K562 (cell line): ENCODE measurements at regions not wholly inside any gene's neighbourhood (a gene's known extent, or its start where the extent isn't known, plus 50 kb on each side); places are given as distances from the start of the nearest gene placed in this dataset.

Experiments used
- ATAC-seq: fragments of 200-7000 bp; cut with Tn5 transposase; 3 replicates; pipeline ENCODE4 v1.9.1; 2020; ENCODE audit warnings: moderate library complexity
- BruUV-seq: library from RNA; stranded (reverse); fragments of 400-500 nt; replicated peaks from 2 replicates; lab custom pipeline; 2021; lab: Mats Ljungman, UMichigan
- CTCF ChIA-PET: fragments of 300-600 bp; formaldehyde crosslinking; extraction: SDS; loops from one replicate; lab custom pipeline; 2021; ENCODE audit warnings: low intra/inter-chr PET ratio; lab: Yijun Ruan, JAX
- POLR2A ChIA-PET: fragments of 300-600, 350-650 bp; sonication (Branson Sonifier 250); formaldehyde crosslinking; extraction: SDS; loops from one replicate; lab custom pipeline; 2021; ENCODE audit warnings: antibody characterized with exemption, inconsistent platforms; lab: Yijun Ruan, JAX
- DNase-seq, 4 experiments: peaks; one replicate each; pipeline versions ENCODE4 v3.0.0 to v3.0.0-alpha.2; 2011 to 2018; ENCODE audit warnings: low spot score in 3 of 4, mixed read lengths in 3 of 4; ENCODE audit errors: extremely low read depth in 1 of 4
- FAIRE-seq: peaks from 2 replicates; lab custom pipeline; 2011; peaks lifted over from hg19 to GRCh38; lab: Jason Lieb, UNC
- H2AFZ ChIP-seq: 2 replicates; pipeline ENCODE4 v1.6.0; 2011; ENCODE audit warnings: low read depth, low read length, control low read depth, inconsistent platforms
- H3K27ac ChIP-seq: fragments of 200-600 bp; 3 replicates; pipeline ENCODE4 v1.8.0; 2011; ENCODE audit warnings: low read depth, mild to moderate bottlenecking, control low read depth, inconsistent platforms, low read length, moderate library complexity, mixed read lengths; ENCODE audit errors: extremely low read depth
- H3K27me3 ChIP-seq, 2 experiments: fragments of 300-600 bp in 1 of 2; 2 replicates in 1 of 2; 3 replicates in 1 of 2; pipeline versions ENCODE4 v1.6.0 to v1.8.0; 2011; ENCODE audit warnings: inconsistent platforms in 2 of 2, low read length in 2 of 2, mild to moderate bottlenecking in 1 of 2, mixed read lengths in 1 of 2, moderate library complexity in 1 of 2; ENCODE audit not compliant: control insufficient read depth in 2 of 2, insufficient read depth in 2 of 2
- H3K36me3 ChIP-seq: fragments of 300-600 bp; 3 replicates; pipeline ENCODE4 v1.8.0; 2011; ENCODE audit warnings: mild to moderate bottlenecking, low read length, inconsistent platforms; ENCODE audit not compliant: control insufficient read depth, insufficient read depth
- H3K4me1 ChIP-seq, 2 experiments: fragments of 200-600 bp in 1 of 2; replicated peaks in 1 of 2; 2 replicates in 1 of 2; 3 replicates in 1 of 2; pipeline versions ENCODE4 v1.5.1 to v1.8.0; 2011; ENCODE audit warnings: inconsistent platforms in 2 of 2, low read length in 2 of 2, mild to moderate bottlenecking in 1 of 2, mixed read lengths in 1 of 2, moderate library complexity in 1 of 2; ENCODE audit not compliant: control insufficient read depth in 2 of 2, insufficient read depth in 2 of 2
- H3K4me2 ChIP-seq: 2 replicates; pipeline ENCODE4 v1.6.1; 2011; ENCODE audit warnings: low read length, control low read depth, inconsistent platforms, mixed read lengths; ENCODE audit not compliant: insufficient read depth
- H3K4me3 ChIP-seq: fragments of 200-600 bp; sonication (generic), shearing (Covaris generic); 2 replicates; pipeline ENCODE4 v1.5.1; 2016; ENCODE audit warnings: control low read depth, inconsistent platforms
- H3K79me2 ChIP-seq: fragments of 200-600 bp; 3 replicates; pipeline ENCODE4 v1.8.0; 2011; ENCODE audit warnings: low read length, inconsistent platforms; ENCODE audit not compliant: control insufficient read depth, insufficient read depth
- H3K9ac ChIP-seq, 2 experiments: 2 replicates each; pipeline versions ENCODE4 v1.6.0 to v1.6.1; 2011; ENCODE audit warnings: low read depth in 2 of 2, low read length in 2 of 2, control low read depth in 1 of 2, inconsistent platforms in 1 of 2, mild to moderate bottlenecking in 1 of 2, mixed read lengths in 1 of 2; ENCODE audit not compliant: insufficient read depth in 1 of 2
- H3K9me1 ChIP-seq: one replicate; pipeline ENCODE4 v1.6.0; 2011; ENCODE audit warnings: inconsistent platforms, mild to moderate bottlenecking, low read length, moderate library complexity; ENCODE audit not compliant: control insufficient read depth, insufficient read depth
- H3K9me3 ChIP-seq: replicated peaks from 2 replicates; pipeline ENCODE4 v1.5.1; 2011; ENCODE audit warnings: low read depth, low read length, inconsistent platforms; ENCODE audit not compliant: control insufficient read depth, insufficient read depth
- H4K20me1 ChIP-seq: replicated peaks from 2 replicates; pipeline ENCODE4 v1.6.1; 2011; ENCODE audit warnings: low read length, inconsistent platforms, mixed read lengths; ENCODE audit not compliant: control insufficient read depth, insufficient read depth
- CCAR2 ChIP-seq: fragments of 200-400 bp; formaldehyde crosslinking; IDR thresholded peaks from 2 replicates; pipeline ENCODE4 v1.6.1; 2017; ENCODE audit warnings: mild to moderate bottlenecking, low read depth, low read length
- CSDE1 ChIP-seq, 2 experiments: fragments of 450-650 bp; IDR thresholded peaks; 2 replicates each; pipeline ENCODE4 v1.6.1; 2016; ENCODE audit warnings: mild to moderate bottlenecking in 1 of 2
- FUS ChIP-seq: fragments of 200-400 bp; formaldehyde crosslinking; optimal IDR thresholded peaks from 2 replicates; pipeline ENCODE3; 2017; ENCODE audit warnings: low read depth, low read length
- MAFG ChIP-seq: fragments of 450-650 bp; conservative IDR thresholded peaks from 2 replicates; pipeline ENCODE4 v1.6.1; 2016; ENCODE audit warnings: missing genetic modification characterization, missing compliant biosample characterization
- MAFK ChIP-seq: IDR thresholded peaks from 2 replicates; pipeline ENCODE4 v1.6.1; 2011; ENCODE audit warnings: low read length, improper control_type of control experiment
- POLR2B ChIP-seq: fragments of 450-650 bp; IDR thresholded peaks from 2 replicates; pipeline ENCODE4 v1.6.1; 2018; ENCODE audit warnings: low read depth; ENCODE audit not compliant: partially characterized antibody
- POLR3G ChIP-seq: IDR thresholded peaks from 2 replicates; pipeline ENCODE4 v1.6.1; 2011; ENCODE audit not compliant: insufficient read length, insufficient replicate concordance; ENCODE audit errors: extremely low read depth
- SOX6 ChIP-seq: fragments of 450-650 bp; IDR thresholded peaks from 2 replicates; pipeline ENCODE4 v1.6.1; 2014; ENCODE audit warnings: mild to moderate bottlenecking
- SP1 ChIP-seq: sonication (generic); formaldehyde crosslinking; IDR thresholded peaks from 2 replicates; pipeline ENCODE4 v1.8.1; 2022; ENCODE audit warnings: mild to moderate bottlenecking, missing genetic modification reagents
- ZNF12 ChIP-seq: sonication (generic); formaldehyde crosslinking; IDR thresholded peaks from 2 replicates; pipeline ENCODE4 v1.4.0; 2020; ENCODE audit warnings: mild to moderate bottlenecking, missing genetic modification reagents
- ZNF316 ChIP-seq: fragments of 450-650 bp; IDR thresholded peaks from 2 replicates; pipeline ENCODE4 v1.6.1; 2016
- ZNF408 ChIP-seq: fragments of 250-450 bp; sonication (Bioruptor Pico); IDR thresholded peaks from 2 replicates; pipeline ENCODE4 v1.4.0; 2020; ENCODE audit warnings: low read depth, mild to moderate bottlenecking, moderate library complexity
- ZNF589 ChIP-seq: fragments of 200-800 bp; sonication (Bioruptor generic); IDR thresholded peaks from 2 replicates; pipeline ENCODE4 v1.6.1; 2016; ENCODE audit warnings: low read depth, missing genetic modification characterization, missing compliant biosample characterization
- WGBS: fragments of 100-300 bp; shearing (Covaris generic); methylation state at CpG from one replicate; pipeline ENCODE4 v1.1.6; 2016; ENCODE audit warnings: low coverage, mixed read lengths; ENCODE audit not compliant: insufficient coverage; ENCODE audit errors: missing lambda C conversion rate; 5-methylcytosine and 5-hydroxymethylcytosine counted together
- in situ Hi-C: fragments of 300-500 bp; cut with MboI; formaldehyde crosslinking; loops from 4 replicates; pipeline ENCODE4 v1.15.0; 2018; ENCODE audit warnings: inconsistent platforms, mixed read lengths
- intact Hi-C: fragments of 100-400 bp; cut with micrococcal nuclease; formaldehyde crosslinking; loops from 2 replicates; pipeline ENCODE4 v1.14.2; 2022

DNA sequence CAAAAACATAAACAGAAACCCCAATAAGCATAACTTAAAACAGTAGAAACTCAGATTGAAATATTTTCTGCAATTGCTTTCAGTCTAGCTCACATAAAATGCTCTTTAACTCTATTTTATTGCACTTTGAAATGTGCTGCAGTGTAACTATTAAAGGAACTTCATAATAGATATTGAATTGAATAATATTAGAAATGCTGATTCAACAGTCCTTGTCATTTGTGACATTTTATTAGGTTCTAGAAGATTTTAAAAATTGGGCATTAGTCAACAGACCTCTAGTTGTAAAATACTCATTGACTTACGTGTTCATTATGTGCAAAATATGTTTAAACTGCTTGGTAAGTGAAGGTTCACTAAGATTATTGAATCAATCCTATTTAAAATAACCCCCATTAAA is 1422.3 kb downstream of the PLA2G4A start:
- ChIA-PET POLR2A (no interaction called here), CTCF (no interaction called here)
- H3K9ac ChIP-seq = no peak overlapping the region
- no peak overlapping the region for H3K4me3 ChIP-seq
- no peaks in the 10 kb centered on the region; the same call in 1 of the 2 replicates for H3K9me3 ChIP-seq
- H3K27ac ChIP-seq = no peak overlapping the region
- no peak overlapping the region for H3K4me2 ChIP-seq
- in situ Hi-C loops = no loop called here
- no peak overlapping the region for H2AFZ ChIP-seq
- peak; percentile 77 for TF ChIP-seq ZNF316
- no peak for TF ChIP-seq CCAR2
- TF ChIP-seq CSDE1 (IDR thresholded peaks at IDR 0.05) = no peak
- peak; percentile 22; the same call in 1 of the 2 replicates for TF ChIP-seq MAFK
- TF ChIP-seq ZNF408 = no peak
- no peak for TF ChIP-seq POLR3G
- no peak for TF ChIP-seq ZNF589 (CRISPR knock-in tag)
- no peak for TF ChIP-seq SOX6
- 0 out of 2 replicates have a peak, but pooled peaks have one; percentile 12 for TF ChIP-seq MAFG (tag)
- no peak for TF ChIP-seq SP1 (CRISPR knock-in tag)
- no peak for TF ChIP-seq POLR2B
- TF ChIP-seq FUS = no peak
- TF ChIP-seq ZNF12 (CRISPR knock-in tag) = no peak
- no peaks in the 10 kb centered on the region for H3K36me3 ChIP-seq
- BruUV-seq = no TSS peak
- no peaks in the 10 kb centered on the region for H3K9me1 ChIP-seq
- no peaks in the 10 kb centered on the region for H3K27me3 ChIP-seq
- no peaks in the 10 kb centered on the region for H4K20me1 ChIP-seq
- FAIRE-seq (no peak), DNase-seq (no peak), ATAC-seq (no peak)
- 0% methylated on average over 1 of the region's 1 CpG for WGBS
- no peaks in the 10 kb centered on the region for H3K4me1 ChIP-seq
- intact Hi-C loops = no loop called here
- no peaks in the 10 kb centered on the region for H3K79me2 ChIP-seq
